NCI-H69 (cell line): ENCODE measurements at regions not wholly inside any gene's neighbourhood (a gene's known extent, or its start where the extent isn't known, plus 50 kb on each side); places are given as distances from the start of the nearest gene placed in this dataset.
"Not testable (repeated sequence)": the region's sequence is repeated elsewhere in the genome, so short reads cannot be mapped to it uniquely, and the experiment has no call there.

ENCODE experiments used
- DNase-seq: peaks from one replicate; lab custom pipeline; 2025; lab: John Stamatoyannopoulos, UW

DNA sequence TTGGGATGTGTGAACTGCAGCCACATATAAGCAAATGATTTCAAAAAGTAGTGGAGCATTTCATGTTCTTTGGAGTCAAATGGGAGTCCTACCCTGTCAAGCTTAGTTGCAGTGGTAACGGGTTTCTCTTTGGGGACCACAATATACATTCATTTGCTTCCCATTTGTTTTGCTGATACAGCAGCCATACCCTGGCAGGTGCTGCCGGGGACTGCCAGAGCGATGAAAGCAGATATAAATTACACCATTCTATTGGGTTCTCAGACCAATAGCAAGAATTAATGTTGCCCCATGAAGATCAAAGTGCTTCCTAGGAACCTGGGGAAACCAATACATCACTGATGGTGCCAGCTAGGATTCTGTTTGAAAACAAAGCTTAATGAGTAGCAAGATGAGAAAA lies 1621.5 kb upstream of the FLRT2 start:
- DNase-seq = peak; percentile 62

DNA sequence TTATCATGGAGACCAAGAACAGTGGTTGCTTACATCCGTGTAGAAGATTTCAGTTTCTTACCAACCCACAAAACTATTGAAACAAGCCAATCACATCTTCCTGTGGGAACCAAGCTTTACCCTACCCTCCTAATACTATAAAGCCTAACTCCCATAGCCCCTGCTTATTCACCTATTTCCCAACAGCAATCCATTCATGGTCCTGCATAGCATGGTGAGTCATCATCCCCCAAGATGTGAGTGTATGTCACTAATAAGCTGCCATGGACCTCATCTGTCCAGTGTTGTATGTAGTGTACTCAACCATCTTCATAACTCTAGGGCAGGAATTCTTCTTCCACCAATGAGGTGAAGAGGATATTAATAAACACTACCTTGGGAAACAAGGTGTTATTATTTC lies 1620.4 kb upstream of the FLRT2 start:
- DNase-seq = no peak

DNA sequence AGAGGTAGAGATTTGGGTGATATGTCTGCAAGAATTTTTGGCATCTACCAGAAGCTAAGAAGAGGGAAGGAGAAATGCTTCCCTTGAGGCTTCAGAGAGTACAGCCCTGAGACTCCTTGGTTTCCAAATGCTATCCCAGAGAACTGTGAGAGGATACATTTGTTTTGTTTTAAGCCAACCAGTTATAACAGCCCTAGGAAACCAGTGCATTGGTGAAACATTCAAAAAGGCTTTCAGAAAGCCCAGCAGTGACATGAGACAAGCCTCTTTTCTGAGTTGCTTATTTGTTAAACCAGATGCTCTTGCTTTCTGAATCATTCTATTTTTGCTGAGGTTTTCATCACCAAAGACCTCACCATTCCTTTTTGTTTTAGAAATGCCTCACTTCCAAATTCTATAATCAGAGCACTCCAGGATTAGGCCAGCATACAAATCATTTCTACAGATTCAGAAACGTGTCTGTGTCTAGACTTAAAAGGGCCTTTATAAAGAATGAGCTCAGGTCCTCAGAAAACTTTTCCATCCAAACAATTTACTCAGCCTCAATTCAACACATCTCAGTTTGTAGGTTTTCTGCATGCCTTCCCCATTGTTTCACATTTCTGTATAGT lies 1617.8 kb upstream of the FLRT2 start:
- DNase-seq = no peak

DNA sequence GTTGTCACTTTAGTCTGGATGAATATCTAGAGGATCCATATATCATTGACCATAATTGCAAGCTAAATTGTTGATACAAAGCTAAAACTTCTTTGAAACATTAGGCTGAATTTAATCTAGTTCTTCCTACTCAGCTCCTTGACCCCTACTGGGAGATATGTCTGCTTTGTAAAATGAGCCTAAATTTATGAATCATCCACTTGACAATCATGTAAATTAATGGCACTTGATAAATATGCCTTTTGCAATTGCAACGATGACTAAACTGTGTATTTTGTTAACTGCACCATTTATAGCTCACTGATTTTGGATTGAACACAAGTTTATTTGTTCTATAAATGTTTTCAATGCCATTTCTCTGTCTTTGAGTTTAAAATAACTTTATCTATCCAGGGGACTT lies 1616.5 kb upstream of the FLRT2 start:
- peak; percentile 70 for DNase-seq

DNA sequence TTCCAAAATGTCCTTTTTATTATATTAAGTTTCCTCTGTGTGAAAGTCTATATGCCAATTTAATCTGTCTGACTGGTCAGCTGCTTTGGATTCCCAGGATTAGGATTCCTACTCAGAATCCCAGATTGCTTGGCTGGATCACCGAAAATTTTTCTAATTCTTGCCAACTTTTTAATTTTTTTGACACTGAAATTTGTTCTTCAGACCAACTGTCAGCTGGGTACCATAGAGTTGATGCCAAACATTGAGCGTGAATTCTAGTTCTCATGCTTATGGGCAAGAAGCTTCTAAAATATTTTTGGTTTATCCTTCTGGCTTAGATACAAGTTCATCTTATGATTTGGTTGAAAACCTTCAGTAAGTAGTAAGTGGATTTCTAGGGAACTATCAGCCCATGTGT lies 1611.4 kb upstream of the FLRT2 start:
- no peak for DNase-seq

DNA sequence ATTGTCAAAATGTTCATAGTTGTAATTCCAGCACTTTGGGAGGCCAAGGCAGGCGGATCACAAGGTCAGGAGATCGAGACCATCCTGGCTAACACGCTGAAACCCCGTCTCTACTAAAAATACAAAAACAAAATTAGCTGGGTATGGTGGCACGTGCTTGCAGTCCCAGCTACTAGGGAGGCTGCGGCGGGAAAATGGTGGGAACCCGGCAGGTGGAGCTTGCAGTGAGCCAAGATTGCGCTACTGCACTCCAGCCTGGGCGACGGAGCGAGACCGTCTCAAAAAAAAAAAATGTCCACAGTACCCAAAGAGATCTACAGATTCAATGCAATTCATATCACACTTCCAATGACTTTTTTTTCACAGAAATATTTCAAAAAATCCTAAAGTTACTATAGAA lies 1610.3 kb upstream of the FLRT2 start:
- not testable (repeated sequence) for DNase-seq

DNA sequence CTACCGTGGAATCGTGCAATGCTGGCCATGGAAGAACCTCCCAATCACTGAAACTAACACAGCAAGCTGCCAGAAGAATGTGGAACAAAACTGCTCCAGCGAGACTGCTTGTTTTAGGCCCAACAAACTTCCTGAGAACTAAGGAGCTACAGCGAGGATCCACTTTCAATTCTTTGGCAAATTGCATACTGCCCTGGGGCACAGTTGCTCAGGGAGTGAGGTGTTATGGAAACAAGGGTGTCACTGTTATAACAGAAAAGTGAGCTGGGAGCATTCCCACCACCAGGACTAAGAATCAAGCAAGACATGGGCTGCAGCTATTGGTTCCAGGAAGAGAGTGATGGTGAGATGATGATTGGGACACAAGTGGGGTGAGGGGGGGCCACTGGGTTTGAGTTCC lies 1606.1 kb upstream of the FLRT2 start:
- no peak for DNase-seq

DNA sequence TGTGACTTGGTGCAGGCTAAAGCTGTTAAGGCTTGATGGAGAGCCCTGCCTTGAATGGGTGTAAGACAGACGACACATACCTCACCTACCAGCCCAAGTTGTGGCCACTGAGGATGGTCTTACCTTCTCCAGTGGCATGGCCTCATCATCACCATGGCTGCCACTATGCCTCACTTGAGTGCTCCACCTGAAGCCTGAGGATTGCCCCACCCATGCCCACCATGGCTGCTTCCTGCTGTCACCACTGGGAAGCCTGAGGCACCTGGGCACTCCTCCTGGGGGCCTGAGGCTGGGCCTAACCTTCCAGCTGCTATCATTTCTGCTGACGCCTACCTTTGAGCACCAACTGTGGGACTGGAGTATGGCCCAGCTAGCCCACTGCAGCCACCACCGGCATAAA lies 1605.7 kb upstream of the FLRT2 start:
- DNase-seq = no peak

DNA sequence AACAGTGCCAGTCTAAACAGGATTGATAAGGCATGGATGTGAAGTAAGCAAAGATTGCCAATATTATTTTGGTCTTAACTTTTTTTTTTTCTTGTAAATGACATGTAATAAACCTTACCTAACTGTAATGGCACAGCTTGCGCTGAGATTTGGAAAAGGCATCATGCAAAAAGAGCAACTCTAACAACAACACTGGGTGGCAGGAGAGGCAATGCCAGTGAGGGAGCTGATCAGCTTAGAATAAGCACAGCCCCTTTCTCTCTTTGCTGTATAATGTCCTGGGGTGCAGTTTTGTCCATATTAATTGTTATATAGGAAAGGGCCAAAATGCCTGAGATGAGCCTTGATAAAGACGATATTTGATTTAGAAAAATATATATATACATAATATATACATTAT lies 1589.7 kb upstream of the FLRT2 start:
- DNase-seq = peak; percentile 46

DNA sequence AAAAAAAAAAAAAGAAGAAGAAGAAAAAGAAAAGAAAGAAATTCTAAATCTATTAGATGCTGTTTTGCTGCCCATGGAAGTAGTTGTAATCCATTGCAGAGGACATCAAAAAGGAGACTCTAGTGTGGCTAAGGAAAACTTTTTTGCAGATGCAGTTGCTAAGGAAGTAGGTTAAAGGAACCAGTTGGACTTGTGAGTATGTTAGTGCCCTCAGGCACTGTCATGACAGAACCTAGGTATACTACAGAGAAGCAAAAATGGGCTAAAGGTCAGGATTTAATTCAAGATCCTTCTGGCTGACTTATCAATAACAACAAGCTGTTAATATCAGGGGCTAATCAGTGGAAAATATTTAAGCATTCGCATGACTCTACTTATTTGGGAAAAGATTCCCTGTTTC lies 1571.6 kb upstream of the FLRT2 start:
- no peak for DNase-seq

DNA sequence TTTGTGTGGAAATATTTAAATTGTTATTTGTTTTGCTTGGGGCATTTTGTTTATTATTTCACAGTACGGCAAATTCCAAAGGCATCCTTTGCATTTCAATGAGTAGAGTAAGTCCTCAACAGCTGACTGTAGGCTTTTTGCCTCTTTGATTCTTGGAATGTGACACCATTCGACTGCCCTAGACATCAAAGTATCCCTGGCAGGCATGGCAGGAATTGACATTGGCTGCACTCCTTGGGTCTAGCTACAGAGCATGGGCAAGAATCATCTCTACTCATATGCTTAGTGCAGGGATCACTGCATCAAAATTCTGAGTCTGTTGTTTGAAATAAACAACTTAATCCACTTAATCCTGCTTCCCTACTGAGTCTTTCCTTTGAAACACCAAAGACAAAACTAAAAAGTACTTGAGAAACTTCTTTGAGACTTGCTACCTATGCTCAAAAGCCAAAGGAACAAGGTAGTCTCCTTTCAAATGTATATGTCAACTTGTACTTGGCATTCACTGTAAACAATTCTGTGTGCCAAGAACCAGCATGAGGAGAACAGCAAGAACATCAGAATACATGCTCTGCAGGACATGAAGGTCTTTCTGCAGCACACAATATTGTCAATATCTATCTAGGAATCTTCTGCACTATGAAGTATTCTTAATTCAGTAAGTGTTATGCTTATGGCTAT lies 1569.0 kb upstream of the FLRT2 start:
- DNase-seq = no peak

DNA sequence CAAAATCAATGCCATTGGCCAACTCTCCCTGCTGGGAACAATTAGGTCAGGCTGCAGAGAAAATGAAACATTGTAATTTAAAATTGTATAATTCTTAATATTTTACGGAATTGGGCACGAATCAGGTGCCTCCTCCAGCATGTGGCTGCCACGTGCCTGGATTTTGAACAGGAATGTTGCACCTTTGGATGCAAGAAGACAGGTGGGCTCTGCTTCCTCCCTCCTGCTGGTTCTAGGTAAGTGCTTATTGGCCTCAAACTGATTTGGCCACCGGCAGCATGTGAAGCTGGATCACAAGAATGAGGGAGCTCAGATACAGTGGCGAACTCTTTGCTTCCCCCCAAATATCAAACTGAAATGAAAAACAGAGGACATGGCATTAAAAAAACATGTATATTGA lies 1559.9 kb upstream of the FLRT2 start:
- DNase-seq = no peak

DNA sequence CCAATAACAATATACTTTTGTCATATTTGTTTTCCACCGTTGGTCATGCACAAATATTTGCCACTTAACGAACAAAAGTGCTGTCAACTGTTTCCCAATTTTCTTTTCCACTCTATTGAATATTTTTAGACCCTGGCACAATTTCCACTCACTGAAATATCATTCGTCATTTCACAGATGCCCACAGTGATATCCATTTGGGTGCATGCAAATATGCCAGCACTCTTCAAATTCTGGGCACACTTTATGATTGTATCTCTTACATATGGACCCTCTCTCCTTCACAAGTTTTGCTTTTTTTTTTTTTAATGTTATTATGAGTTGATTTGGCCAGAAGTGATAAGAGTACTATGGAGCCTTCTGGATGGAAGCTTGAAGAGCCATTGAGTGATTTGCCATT lies 1557.3 kb upstream of the FLRT2 start:
- DNase-seq = no peak

DNA sequence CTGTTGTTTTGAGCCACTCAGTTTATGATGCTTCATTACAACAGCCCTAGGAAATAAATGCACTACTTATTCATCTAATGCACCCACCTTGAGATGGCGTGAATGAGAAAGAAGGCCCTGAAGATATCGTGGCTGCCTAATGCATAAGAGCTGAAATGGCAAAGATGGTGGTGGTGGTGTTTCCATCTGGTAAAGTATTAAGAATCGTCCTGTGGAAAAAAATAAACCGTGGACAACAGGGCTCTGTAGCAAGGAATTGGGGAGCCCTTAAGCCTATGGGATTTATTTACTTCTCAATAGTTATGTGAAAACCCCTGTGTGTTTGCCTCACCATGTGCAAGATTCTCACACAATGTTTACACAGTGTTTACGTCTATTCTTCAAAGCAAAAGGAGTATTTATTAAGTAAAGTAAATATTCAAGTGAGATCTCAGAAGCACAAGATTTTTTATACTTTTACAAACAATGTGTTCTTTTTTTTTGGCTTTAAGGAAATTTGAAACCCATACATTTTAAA lies 1555.2 kb upstream of the FLRT2 start:
- DNase-seq = peak; percentile 36

DNA sequence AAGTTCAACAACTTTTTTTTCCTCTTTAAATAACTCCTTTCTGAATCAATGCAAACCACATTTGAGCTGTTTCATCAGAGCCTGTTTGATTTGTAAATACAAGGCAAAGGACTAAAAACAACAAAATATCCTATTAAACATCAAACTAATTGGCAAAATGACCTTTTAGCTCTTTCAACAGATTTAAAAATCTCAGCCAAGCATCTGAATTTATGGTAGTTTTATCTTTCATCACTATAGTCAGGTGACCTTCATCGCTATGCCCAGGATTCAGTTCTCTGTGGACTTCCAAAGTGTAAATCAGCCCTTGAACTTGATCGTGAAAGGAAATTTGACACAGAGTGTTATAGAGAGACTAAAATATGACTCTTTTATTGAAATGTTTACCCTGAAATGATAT lies 1554.5 kb upstream of the FLRT2 start:
- peak; percentile 54 for DNase-seq

DNA sequence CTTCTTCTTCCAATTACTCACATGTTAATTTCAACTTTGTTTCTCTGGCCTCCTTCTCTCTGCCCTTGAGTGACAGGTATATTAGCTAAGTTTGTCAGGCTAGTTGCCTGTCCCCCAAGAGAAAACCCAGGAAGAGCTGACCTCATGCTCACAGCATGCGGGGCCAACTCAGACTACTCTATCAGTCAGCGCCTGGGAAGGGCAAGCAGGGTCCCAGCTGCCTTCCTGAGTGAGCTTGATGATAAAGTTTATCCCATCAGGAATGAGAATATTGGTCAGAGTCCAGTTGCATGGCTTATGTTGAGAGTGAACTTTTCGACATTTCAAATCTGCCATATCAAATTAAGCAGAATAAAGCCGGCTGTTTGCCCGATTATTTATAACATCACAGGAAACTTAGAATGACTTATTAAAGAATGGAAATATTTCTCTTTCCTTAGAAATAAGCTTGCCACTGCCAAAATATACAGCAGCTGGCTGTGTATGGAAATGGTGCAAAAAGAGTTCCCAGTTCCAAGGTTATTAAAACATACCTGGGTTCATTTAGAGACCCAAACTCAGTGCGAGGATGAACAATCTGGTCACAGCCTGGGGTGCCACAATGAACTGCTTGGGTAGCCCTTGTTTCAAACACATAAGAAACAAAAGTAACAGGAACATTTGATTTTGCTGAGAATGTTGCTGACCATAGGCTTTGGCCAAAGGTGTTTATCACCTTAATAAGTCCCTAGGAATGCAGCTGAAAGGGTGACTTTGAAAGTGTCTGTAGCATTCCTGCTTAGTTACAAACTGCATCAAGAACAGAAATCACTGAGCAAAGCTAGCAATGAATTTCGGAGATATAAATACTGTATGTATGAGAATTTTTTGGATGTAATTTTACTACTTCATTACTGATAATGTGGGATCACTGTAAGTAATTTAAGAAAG lies 1553.8 kb upstream of the FLRT2 start:
- peak; percentile 64 for DNase-seq

DNA sequence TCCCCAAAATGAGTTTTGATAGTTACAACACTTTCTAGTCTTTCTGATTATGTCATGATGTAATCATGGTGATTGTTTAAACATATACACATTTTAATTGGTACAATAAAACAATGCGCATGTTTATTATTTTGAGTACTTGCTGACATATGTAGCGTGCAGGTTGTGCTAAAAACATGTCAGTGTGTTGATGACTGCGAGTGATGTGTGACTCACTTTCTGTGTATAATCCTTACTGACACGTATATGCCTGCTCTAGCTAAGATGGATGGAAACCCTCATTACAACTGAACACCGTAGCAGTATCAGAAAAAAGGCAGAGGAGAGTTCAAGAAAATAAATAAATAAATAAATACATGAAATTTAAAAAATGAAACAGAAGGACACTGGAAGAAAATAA lies 1552.4 kb upstream of the FLRT2 start:
- DNase-seq = no peak

DNA sequence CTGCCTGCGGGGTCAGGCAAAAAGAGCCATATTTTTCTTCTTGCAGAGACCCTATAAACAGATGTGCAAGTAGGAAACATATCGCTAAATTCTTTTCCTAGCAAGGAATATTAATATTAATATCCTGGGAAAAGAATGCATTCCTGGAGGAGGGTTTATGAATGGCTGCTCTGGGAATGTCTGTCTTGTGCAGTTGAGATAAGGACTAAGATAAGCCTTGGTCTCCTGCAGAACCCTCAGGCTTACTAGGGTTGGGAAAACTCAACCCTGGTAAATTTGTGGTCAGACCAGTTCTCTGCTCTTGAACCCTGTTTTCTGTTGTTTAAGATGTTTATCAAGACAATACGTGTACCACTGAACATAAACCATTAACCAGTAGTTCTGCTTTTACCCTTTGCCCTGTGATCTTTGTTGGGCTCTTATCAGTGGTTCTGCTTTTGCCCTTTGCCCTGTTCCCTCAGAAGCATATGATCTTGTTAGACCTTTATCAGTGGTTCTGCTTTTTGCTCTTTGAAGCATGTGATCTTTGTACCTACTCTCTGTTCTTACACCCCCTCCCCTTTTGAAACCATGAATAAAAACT lies 1548.2 kb upstream of the FLRT2 start:
- not testable (repeated sequence) for DNase-seq

DNA sequence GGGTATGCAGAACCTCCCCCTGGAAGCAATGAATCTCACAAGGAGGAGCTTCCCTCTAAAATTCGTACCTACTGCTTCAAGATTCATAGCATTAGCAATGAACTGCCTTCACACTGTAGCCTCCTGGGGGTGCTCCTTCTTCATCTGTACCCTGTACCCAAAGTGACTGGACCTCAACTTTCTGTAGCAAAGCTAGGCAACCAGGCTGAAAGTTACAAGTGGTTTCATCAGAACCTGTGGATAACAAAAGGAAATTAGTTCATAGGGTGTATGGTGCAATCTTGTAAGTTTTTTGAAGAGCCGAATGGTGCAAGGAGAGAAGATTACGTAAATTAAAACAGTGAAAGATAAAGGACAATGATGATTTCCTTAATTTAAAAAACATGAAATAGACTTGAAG lies 1541.7 kb upstream of the FLRT2 start:
- no peak for DNase-seq

DNA sequence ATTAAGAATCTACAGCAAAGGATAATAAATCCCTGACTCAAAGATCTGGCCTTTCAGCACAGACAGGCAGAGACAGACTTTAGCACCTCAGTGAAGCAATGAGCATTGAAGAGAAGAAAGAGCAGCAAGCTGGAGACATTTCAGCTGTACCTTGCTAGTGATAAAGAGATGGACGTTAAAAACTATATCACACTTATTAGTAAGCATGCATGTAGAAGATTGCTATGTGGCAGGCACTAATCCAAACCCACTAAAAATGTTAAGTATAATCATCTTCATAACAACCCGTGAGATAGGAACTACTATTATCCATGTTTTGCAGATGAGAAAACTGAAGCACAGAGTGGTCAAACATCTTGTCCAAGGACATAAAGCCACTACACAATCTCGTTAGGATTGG lies 1538.3 kb upstream of the FLRT2 start:
- DNase-seq = no peak

DNA sequence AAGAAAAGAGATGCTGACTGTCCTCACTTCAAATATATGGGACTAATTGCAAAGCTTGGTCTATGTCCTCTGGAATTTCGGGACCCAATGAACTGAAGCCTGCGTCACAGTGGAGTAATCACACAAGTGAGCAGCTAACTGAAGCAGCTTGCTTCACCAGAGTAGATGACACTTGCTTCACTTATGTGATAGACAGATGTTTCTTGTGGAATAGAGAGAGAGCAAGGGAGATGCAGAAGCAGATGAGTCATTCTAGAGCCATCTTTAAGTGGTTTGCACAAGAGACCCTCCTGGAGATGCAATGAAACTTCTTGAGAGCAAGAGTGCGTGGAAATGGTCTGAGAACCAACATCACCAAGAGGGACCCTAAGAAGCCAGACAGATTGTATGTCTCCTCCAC lies 1537.1 kb upstream of the FLRT2 start:
- DNase-seq = no peak

DNA sequence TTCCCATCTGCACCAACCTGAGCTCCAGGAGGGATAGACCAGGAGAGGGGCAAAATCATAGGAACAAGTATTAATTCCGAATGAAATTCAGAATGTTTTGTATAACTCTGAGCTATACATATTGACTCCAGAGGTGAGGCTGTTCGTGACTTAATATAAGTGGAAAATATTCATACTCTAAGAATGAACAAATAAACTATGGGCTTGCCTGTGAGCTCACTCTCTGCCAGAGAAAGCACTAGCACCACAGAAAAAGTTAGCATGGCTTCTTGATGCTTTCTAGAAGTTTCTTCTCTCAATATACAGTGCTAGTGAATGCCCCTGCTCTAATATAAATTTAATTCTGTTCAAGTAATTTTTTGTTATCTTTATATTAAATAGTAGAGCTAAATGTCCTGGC lies 1536.4 kb upstream of the FLRT2 start:
- no peak for DNase-seq

DNA sequence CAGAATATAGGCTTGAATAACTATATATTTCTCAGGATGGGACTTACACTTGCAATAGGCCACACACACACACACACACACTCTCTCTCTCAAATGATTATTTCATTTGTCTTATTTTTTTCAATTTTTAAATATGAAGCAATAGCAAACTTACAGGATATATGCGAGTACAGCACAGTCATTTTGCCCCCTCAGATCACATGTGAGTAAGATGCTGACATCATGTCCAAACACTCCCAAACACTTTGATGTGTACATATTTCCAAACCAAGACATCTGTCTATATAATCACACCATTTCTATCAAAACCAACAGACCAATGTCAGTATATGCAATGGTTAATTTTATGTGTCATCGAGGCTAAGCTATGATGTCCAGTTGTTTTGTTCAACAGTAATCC lies 1535.9 kb upstream of the FLRT2 start:
- DNase-seq = no peak
